Stomach smooth muscle (tissue), 2 donors: ENCODE measurements at regions not wholly inside any gene's neighbourhood (a gene's known extent, or its start where the extent isn't known, plus 50 kb on each side); places are given as distances from the start of the nearest gene placed in this dataset.

Experiments
- H3K27ac ChIP-seq: one replicate; pipeline ENCODE4 v1.7.0; 2013; ENCODE audit warnings: mild to moderate bottlenecking, low read length, inconsistent platforms
- H3K27me3 ChIP-seq, 2 donors: one replicate each; pipeline ENCODE4 v1.7.0; 2013; ENCODE audit warnings: low read length in 2 of 2; ENCODE audit not compliant: insufficient read depth in 2 of 2, control insufficient read depth in 1 of 2
- H3K36me3 ChIP-seq, 2 donors: one replicate each; pipeline ENCODE4 v1.7.0; 2013; ENCODE audit warnings: low read length in 2 of 2; ENCODE audit not compliant: control insufficient read depth in 2 of 2, insufficient read depth in 2 of 2
- H3K4me1 ChIP-seq: one replicate; pipeline ENCODE4 v1.7.0; 2013; ENCODE audit warnings: low read length; ENCODE audit not compliant: control insufficient read depth, insufficient read depth
- H3K4me3 ChIP-seq, 2 donors: one replicate each; pipeline ENCODE4 v1.7.0; 2013; ENCODE audit warnings: low read length in 2 of 2
- H3K9ac ChIP-seq, 2 donors: one replicate each; pipeline ENCODE4 v1.7.0; 2013; ENCODE audit warnings: low read length in 2 of 2, mild to moderate bottlenecking in 1 of 2
- H3K9me3 ChIP-seq, 2 donors: one replicate each; pipeline ENCODE4 v1.7.0; 2013; ENCODE audit warnings: low read length in 2 of 2; ENCODE audit not compliant: control insufficient read depth in 2 of 2
- donor health status: healthy.
- donor health status: Pancreatic carcinoma.

DNA sequence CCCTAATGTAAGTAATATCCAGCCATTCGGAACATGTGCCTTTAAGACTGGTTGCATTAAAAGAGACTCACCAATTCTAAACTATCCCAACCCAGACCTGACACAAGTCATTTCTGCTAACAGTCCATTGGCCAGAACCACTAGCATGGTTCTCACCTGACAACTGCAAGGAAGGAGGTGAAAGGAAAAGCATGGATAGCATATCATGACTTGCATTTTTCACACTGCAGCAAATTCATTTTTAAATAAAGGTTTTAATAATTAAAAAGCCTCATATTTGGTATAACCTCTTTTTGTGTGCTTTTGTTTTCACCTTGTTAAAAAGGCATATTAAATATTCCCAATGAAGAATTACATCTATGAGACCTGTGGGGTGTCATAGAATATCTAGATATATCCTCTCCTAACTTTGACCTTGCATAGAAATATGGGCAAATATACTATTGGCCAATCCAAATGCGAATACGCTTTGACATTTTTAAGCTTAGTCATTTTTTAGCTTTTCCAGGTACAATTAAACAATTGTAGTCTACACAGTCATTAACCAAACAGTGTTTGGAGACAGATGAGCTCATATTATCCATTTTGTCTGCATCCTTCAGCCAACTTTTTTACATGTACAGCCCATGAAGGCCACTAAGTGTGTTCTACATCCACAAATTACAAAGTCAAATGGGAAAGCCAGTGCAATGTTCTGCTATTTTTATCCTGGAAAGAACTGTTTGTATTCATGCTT lies 295.3 kb downstream of the PDGFC start:
- H3K27ac ChIP-seq: no peak overlapping the region
- H3K27me3 ChIP-seq: no peaks in the 10 kb centered on the region
- no peaks in the 10 kb centered on the region for H3K4me1 ChIP-seq

DNA sequence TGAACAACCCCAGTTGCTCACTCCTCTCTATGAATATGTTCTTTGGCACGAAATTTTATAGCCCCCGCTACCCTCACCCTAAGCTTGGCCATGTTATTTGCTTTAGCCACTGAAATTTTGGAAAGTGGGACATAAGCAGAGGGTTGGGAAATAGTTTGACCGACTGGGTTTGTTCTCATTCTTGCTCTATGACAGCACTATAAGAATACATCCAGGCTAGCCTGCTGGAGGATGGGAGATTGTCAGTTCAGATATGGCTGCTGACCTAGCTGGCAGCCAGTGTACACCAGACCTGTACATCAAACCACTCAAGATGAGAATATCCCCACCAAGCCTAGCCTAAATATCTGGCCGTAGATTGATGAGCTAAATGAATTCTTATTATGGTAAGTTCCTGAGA lies 298.1 kb downstream of the PDGFC start:
- no peak overlapping the region for H3K9ac ChIP-seq
- H3K27me3 ChIP-seq: no peaks in the 10 kb centered on the region
- no peaks in the 10 kb centered on the region for H3K36me3 ChIP-seq
- H3K4me1 ChIP-seq: no peaks in the 10 kb centered on the region
- no peaks in the 10 kb centered on the region for H3K9me3 ChIP-seq
- no peak overlapping the region for H3K4me3 ChIP-seq
- H3K27ac ChIP-seq: no peak overlapping the region

More for the DNA sequence above, 295.3 kb downstream of the PDGFC start:
- Histone ChIP-seq H3K4me3 (no peak overlapping the region), H3K36me3 (no peaks in the 10 kb centered on the region), H3K9me3 (no peaks in the 10 kb centered on the region), H3K9ac (no peak overlapping the region)

DNA sequence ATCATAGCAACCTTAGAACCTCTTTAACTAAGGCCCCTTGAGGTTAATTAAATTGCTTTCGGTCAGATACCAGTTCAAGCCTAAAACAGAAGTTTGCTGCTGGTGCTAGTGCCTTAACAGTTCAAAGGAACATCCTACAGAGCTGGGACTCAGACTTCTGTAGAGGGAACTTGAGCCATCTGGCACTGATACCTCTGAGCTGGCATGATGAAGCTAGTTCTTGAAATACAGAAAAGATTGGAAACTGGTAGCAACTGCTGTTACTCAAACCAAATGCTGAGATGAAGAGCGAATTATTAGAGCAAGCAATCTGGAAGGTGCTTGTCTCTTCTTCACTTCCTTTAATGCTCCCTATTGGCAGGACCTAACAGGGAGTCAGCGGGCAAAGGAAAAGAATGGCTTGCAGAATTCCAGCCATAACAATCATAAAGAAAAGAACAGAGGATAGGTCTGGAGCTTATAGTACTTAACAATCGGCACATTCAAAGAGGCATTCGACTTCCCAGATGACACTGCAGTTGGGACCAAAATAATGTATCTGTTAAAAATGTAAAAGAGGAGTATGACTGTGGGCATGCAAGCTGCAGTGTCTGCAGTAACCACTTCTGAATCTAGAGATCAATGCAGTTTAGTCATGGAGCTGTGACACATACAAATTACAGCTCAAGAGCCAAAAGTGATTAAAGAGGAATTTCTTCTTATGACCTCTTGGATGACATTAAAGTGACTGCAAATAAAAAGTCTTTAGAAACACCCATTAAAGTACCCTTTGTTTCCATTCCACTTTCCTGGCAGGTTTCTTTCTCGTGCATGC lies 298.9 kb downstream of the PDGFC start:
- H3K9ac ChIP-seq: no peak overlapping the region
- H3K4me3 ChIP-seq: no peak overlapping the region
- H3K36me3 ChIP-seq: no peaks in the 10 kb centered on the region
- no peaks in the 10 kb centered on the region for H3K4me1 ChIP-seq
- no peaks in the 10 kb centered on the region for H3K9me3 ChIP-seq
- H3K27ac ChIP-seq: no peak overlapping the region
- no peaks in the 10 kb centered on the region for H3K27me3 ChIP-seq

DNA sequence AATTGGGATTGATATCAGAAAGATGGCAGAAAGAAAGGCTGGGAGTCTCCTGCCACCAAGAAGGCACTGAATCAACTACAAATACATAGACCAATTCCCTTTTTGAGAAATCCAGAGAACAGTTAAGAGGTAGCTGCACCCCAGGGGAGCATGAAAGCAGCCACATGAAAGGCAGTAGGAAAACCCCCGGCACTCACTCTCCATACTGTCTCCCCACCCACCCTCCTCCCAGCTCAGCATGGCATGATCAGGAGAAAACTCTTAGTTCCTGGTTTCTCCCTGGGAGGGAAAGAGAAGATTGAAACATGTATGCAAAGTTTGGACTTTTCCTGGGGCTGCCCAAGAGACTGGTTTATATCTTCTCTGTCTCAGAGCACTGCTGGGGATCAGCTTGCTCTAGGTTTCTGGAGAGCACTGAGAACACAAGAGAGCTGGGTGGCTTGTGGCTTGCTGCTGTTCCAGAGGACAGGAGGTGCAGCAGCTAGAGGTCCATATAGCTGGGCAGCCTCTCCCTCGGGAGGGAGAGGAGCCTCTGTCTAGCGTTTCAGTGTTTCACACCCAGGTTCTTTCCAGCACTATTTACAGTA lies 305.7 kb downstream of the PDGFC start:
- Histone ChIP-seq H3K9ac (no peak overlapping the region), H3K9me3 (no peaks in the 10 kb centered on the region), H3K36me3 (no peaks in the 10 kb centered on the region)

DNA sequence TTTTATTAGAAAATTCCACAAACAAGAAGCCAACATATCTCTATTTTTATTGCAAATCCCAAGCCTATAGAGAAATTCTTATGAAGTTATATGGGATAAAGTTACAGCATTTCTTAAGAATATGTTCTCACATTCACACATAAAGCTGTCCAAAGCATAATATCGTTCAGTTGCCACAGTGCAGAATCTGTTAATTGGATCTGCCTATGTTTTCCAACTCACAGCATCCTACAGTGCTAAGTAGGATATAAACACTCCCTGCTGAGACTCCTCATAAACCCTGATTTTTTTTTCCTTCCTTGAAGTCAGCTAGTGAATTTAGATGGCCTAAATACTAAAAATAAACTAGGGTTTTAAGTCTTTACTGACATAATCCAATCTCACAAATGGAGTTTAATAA lies 307.9 kb downstream of the PDGFC start:
- H3K27ac ChIP-seq: no peak overlapping the region
- no peaks in the 10 kb centered on the region for H3K27me3 ChIP-seq
- H3K36me3 ChIP-seq: no peaks in the 10 kb centered on the region
- H3K4me3 ChIP-seq: no peak overlapping the region
- no peaks in the 10 kb centered on the region for H3K9me3 ChIP-seq
- H3K9ac ChIP-seq: no peak overlapping the region
- H3K4me1 ChIP-seq: no peaks in the 10 kb centered on the region

More for the DNA sequence above, 305.7 kb downstream of the PDGFC start:
- Histone ChIP-seq H3K27ac (no peak overlapping the region), H3K27me3 (no peaks in the 10 kb centered on the region), H3K4me1 (no peaks in the 10 kb centered on the region), H3K4me3 (no peak overlapping the region)

DNA sequence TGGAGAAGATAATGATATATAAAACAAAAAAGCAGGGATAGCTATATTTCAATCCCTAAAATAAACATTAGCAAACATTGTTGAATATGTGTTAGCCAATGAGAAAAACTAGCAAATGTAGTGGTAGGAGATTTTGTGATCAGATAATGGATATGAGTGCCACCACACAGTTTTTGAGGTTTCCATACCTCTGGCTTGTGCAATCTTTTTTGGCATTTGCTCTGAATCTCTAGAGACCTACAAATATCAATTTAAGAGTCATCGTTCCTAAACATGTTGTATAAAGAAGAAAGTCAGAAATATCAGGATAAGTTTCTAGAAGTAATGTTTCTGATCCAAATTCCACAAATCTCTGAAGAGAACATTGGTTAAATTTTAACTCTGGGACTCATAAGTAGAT lies 308.7 kb downstream of the PDGFC start:
- Histone ChIP-seq H3K27ac (no peak overlapping the region), H3K9ac (no peak overlapping the region), H3K27me3 (no peaks in the 10 kb centered on the region), H3K9me3 (no peaks in the 10 kb centered on the region), H3K36me3 (no peaks in the 10 kb centered on the region), H3K4me1 (no peaks in the 10 kb centered on the region), H3K4me3 (no peak overlapping the region)

DNA sequence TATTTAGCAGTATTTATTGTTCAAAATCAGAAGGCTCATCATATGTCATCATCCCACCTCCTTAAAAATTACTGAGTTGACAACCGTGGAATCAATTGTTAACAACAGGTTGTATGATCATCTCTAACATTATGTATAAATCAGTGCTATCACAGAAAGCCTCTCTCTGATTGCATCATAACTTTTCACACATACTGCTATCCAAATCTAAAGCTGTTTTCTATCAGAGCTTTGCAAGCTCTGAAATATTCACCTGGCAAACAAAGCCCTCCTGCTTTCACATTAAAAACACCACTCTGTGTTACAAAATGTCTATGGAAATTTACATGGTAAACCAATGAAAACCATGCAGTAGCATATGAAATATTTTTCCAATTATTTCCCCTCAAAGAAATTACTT lies 310.0 kb downstream of the PDGFC start:
- Histone ChIP-seq H3K27ac (no peak overlapping the region), H3K36me3 (no peaks in the 10 kb centered on the region), H3K27me3 (no peaks in the 10 kb centered on the region), H3K9ac (no peak overlapping the region), H3K4me3 (no peak overlapping the region), H3K4me1 (no peaks in the 10 kb centered on the region), H3K9me3 (no peaks in the 10 kb centered on the region)

DNA sequence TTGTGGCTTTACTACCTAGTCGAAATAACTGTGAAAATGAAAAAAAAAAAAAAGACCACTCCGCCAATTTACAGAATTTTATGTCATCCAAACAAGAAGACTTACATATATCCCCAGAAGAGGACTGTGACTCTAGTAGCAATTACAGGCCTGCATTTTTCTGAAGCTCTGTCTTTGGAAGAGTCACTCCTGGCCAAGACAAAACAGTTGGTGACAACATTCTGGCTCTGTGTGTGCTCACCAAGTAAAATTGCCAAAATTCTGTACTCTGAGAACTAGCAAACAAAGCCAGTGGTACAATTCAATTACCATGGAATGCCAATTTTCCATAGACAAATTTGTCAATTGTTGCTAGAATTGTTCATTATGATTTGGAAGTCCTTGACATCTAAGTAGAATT lies 311.1 kb downstream of the PDGFC start:
- Histone ChIP-seq H3K9ac (no peak overlapping the region), H3K9me3 (no peaks in the 10 kb centered on the region), H3K36me3 (no peaks in the 10 kb centered on the region), H3K27me3 (no peaks in the 10 kb centered on the region), H3K27ac (no peak overlapping the region), H3K4me1 (no peaks in the 10 kb centered on the region), H3K4me3 (no peak overlapping the region)

DNA sequence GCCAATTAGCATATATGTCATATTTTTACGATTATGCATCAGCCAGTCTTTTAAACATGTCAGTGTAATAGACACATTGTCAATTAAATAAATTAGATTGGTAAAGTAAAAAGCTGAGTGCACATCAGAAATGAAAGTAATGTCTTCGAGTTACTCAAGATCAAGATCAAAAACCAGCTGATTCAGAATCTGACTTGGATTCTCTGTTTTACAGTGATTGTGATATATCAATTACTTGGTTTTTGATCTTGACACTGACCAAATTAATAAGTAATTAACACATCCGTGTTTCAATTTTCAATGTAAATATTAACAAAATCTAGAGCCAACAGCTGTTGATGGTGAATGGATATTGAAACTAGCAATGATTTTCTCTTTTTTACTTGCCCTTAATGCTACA lies 311.6 kb downstream of the PDGFC start:
- H3K27me3 ChIP-seq: no peaks in the 10 kb centered on the region
- H3K9me3 ChIP-seq: no peaks in the 10 kb centered on the region
- no peak overlapping the region for H3K27ac ChIP-seq
- no peaks in the 10 kb centered on the region for H3K36me3 ChIP-seq
- H3K4me1 ChIP-seq: no peaks in the 10 kb centered on the region
- no peak overlapping the region for H3K9ac ChIP-seq
- H3K4me3 ChIP-seq: no peak overlapping the region

DNA sequence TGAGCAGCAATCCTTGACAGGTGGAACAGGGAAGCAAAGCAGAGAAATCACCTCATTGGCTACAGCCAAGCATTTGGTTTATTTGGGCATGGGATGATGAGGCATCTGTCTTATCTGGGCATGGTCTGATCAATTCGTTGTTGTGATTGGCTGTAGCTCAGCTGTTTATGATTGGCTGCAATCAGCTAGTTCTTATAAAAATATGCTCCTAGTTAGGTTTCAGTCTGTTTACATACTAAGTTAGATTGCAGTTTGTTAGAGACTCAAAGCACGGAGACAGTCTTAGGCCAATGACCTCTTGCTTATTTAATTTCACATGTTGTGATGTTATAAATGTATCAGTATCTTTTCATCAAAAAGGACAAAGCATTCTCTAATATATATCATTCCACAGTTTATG lies 312.0 kb downstream of the PDGFC start:
- Histone ChIP-seq H3K4me1 (no peaks in the 10 kb centered on the region), H3K36me3 (no peaks in the 10 kb centered on the region), H3K27ac (no peak overlapping the region), H3K9me3 (no peaks in the 10 kb centered on the region), H3K4me3 (no peak overlapping the region), H3K9ac (no peak overlapping the region), H3K27me3 (no peaks in the 10 kb centered on the region)

DNA sequence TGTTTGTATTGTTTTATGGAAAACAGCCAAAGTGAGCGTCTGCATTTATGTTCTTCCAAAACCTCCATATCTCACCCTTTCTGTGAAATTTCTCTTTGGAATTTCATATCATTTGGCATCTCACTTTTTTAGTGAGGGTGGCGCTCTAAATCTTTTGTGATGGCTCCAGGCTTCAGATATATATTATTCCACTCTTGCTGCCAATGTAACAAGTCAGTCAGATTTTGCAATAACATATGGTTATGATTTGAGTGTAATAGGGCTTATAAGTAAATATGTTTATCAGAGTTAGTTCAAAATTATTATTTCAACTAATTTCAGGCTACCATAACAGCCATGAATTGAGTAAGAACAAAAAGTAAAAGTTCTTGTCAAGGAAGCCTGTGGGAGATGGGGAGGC lies 314.7 kb downstream of the PDGFC start:
- H3K27me3 ChIP-seq: no peaks in the 10 kb centered on the region
- no peaks in the 10 kb centered on the region for H3K4me1 ChIP-seq
- H3K36me3 ChIP-seq: no peaks in the 10 kb centered on the region
- H3K9ac ChIP-seq: no peak overlapping the region
- H3K27ac ChIP-seq: no peak overlapping the region
- no peaks in the 10 kb centered on the region for H3K9me3 ChIP-seq
- no peak overlapping the region for H3K4me3 ChIP-seq
